ENCODE measurements at regions not wholly inside any gene's neighbourhood (a gene's known extent, or its start where the extent isn't known, plus 50 kb on each side); places are given as distances from the start of the nearest gene placed in this dataset.

GRCh38 chr2:220704081-220704480 lies 868.0 kb downstream of the EPHA4 start:
- TF ChIP-seq CTCF (IDR thresholded peaks at IDR 0.05) (no peak), POLR2A (IDR thresholded peaks at IDR 0.05) (no peak)
